Activated B cell treated with CpG ODN at 0.5 μM for 24 hours (primary cell): ENCODE measurements at regions not wholly inside any gene's neighbourhood (a gene's known extent, or its start where the extent isn't known, plus 50 kb on each side); places are given as distances from the start of the nearest gene placed in this dataset.
"Not testable (repeated sequence)": the region's sequence is repeated elsewhere in the genome, so short reads cannot be mapped to it uniquely, and the experiment has no call there.

ENCODE experiments used
- ATAC-seq: fragments of 200-7000 bp; cut with Tn5 transposase; one replicate; pipeline ENCODE4 v1.10.0; 2021; ENCODE audit warnings: low read depth, mild to moderate bottlenecking, moderate library complexity
- CTCF ChIA-PET: fragments of 350-600 bp; sonication (Branson Sonifier 250); formaldehyde crosslinking; loops from one replicate; lab custom pipeline; 2021; ENCODE audit warnings: antibody characterized with exemption; lab: Charles Lee
- POLR2A ChIA-PET: fragments of 350-600 bp; sonication (Branson Sonifier 250); formaldehyde crosslinking; loops from one replicate; lab custom pipeline; 2021; ENCODE audit warnings: antibody characterized with exemption; lab: Charles Lee
- DNase-seq: peaks from one replicate; pipeline ENCODE4 v3.0.0; 2022
- H3K27ac Mint-ChIP-seq: one replicate; pipeline ENCODE4 v1.8.0; 2020; ENCODE audit warnings: mixed read lengths
- H3K27me3 Mint-ChIP-seq: one replicate; pipeline ENCODE4 v1.8.0; 2021; ENCODE audit warnings: mixed read lengths
- H3K36me3 Mint-ChIP-seq: one replicate; pipeline ENCODE4 v1.8.0; 2021; ENCODE audit warnings: low read depth, mixed read lengths
- H3K4me1 Mint-ChIP-seq: one replicate; pipeline ENCODE4 v1.8.0; 2021; ENCODE audit warnings: mixed read lengths
- H3K4me3 Mint-ChIP-seq: one replicate; pipeline ENCODE4 v1.8.0; 2020; ENCODE audit warnings: mild to moderate bottlenecking, mixed read lengths
- H3K9me3 Mint-ChIP-seq: one replicate; pipeline ENCODE4 v1.8.0; 2020; ENCODE audit warnings: mixed read lengths
- CTCF ChIP-seq: fragments of 200-600 bp; IDR thresholded peaks from one replicate; pipeline ENCODE4 v1.8.0; 2022; ENCODE audit warnings: antibody characterized with exemption, mild to moderate bottlenecking
- intact Hi-C: fragments of 100-400 bp; cut with micrococcal nuclease; formaldehyde crosslinking; loops from one replicate; pipeline ENCODE4 v1.15.1; 2024

- peaks cover 25% of the 10 kb centered on the region for H3K27me3 Mint-ChIP-seq
Observed at GRCh38 chr6:26749126-26749758, 89.7 kb upstream of the ZNF322 start.

GRCh38 chr6:26749759-26750126 is 90.2 kb upstream of the ZNF322 start:
- not testable (repeated sequence) for ATAC-seq, H3K4me3 Mint-ChIP-seq, H3K27ac Mint-ChIP-seq

More at GRCh38 chr6:26749126-26749758, 89.7 kb upstream of the ZNF322 start:
- POLR2A ChIA-PET, H3K4me1 Mint-ChIP-seq, ATAC-seq, DNase-seq, intact Hi-C loops, H3K4me3 Mint-ChIP-seq, H3K27ac Mint-ChIP-seq, H3K36me3 Mint-ChIP-seq, H3K9me3 Mint-ChIP-seq, CTCF ChIA-PET: not testable (repeated sequence)

GRCh38 chr6:26754212-26754611 is 94.7 kb upstream of the ZNF322 start:
- Mint-ChIP-seq H3K4me1 (no peaks in the 10 kb centered on the region), H3K9me3 (no peaks in the 10 kb centered on the region), H3K27ac (no peak overlapping the region), H3K4me3 (no peak overlapping the region), H3K27me3 (peaks cover 14% of the 10 kb centered on the region), H3K36me3 (no peaks in the 10 kb centered on the region)
- TF ChIP-seq CTCF = no peak
- POLR2A ChIA-PET = no interaction called here
- intact Hi-C loops = no loop called here
- DNase-seq (no peak), ATAC-seq (no peak)
- CTCF ChIA-PET = no interaction called here

More at GRCh38 chr6:26749759-26750126, 90.2 kb upstream of the ZNF322 start:
- CTCF ChIA-PET, H3K36me3 Mint-ChIP-seq, intact Hi-C loops, H3K4me1 Mint-ChIP-seq, DNase-seq, POLR2A ChIA-PET, H3K9me3 Mint-ChIP-seq: not testable (repeated sequence)
- peaks cover 20% of the 10 kb centered on the region for H3K27me3 Mint-ChIP-seq

- H3K9me3 Mint-ChIP-seq, intact Hi-C loops, H3K4me3 Mint-ChIP-seq, ATAC-seq, H3K4me1 Mint-ChIP-seq, H3K27ac Mint-ChIP-seq, DNase-seq, H3K36me3 Mint-ChIP-seq, CTCF ChIA-PET, POLR2A ChIA-PET: not testable (repeated sequence)
- H3K27me3 Mint-ChIP-seq = peaks cover 14% of the 10 kb centered on the region
Observed at GRCh38 chr6:26754801-26755200, 95.3 kb upstream of the ZNF322 start.

GRCh38 chr6:26756067-26756805 is 96.7 kb upstream of the ZNF322 start:
- DNase-seq, CTCF ChIA-PET, H3K4me1 Mint-ChIP-seq, intact Hi-C loops, POLR2A ChIA-PET, H3K36me3 Mint-ChIP-seq, H3K4me3 Mint-ChIP-seq, ATAC-seq, H3K27ac Mint-ChIP-seq, H3K9me3 Mint-ChIP-seq: not testable (repeated sequence)
- H3K27me3 Mint-ChIP-seq = peaks cover 14% of the 10 kb centered on the region

GRCh38 chr6:26766203-26766902 is 106.8 kb upstream of the ZNF322 start:
- H3K9me3 Mint-ChIP-seq, ATAC-seq, DNase-seq, H3K4me1 Mint-ChIP-seq, H3K27ac Mint-ChIP-seq, H3K27me3 Mint-ChIP-seq, H3K4me3 Mint-ChIP-seq, POLR2A ChIA-PET, intact Hi-C loops, H3K36me3 Mint-ChIP-seq, CTCF ChIA-PET: not testable (repeated sequence)

GRCh38 chr6:26770941-26771666 is 111.6 kb upstream of the ZNF322 start:
- ATAC-seq, H3K27ac Mint-ChIP-seq, H3K4me3 Mint-ChIP-seq, intact Hi-C loops, DNase-seq, POLR2A ChIA-PET, H3K27me3 Mint-ChIP-seq, H3K9me3 Mint-ChIP-seq, H3K4me1 Mint-ChIP-seq, H3K36me3 Mint-ChIP-seq, CTCF ChIA-PET: not testable (repeated sequence)

- DNase-seq, CTCF ChIA-PET, H3K27ac Mint-ChIP-seq, H3K9me3 Mint-ChIP-seq, intact Hi-C loops, H3K4me1 Mint-ChIP-seq, H3K4me3 Mint-ChIP-seq, POLR2A ChIA-PET, ATAC-seq, H3K27me3 Mint-ChIP-seq, H3K36me3 Mint-ChIP-seq: not testable (repeated sequence)
Observed at GRCh38 chr6:26773414-26773813, 113.9 kb upstream of the ZNF322 start.

- intact Hi-C loops, H3K4me3 Mint-ChIP-seq, H3K27me3 Mint-ChIP-seq, H3K27ac Mint-ChIP-seq, DNase-seq, H3K9me3 Mint-ChIP-seq, H3K4me1 Mint-ChIP-seq, POLR2A ChIA-PET, ATAC-seq, CTCF ChIA-PET, H3K36me3 Mint-ChIP-seq: not testable (repeated sequence)
Observed at GRCh38 chr6:26780563-26780962, 121.0 kb upstream of the ZNF322 start.

- intact Hi-C loops, ATAC-seq, POLR2A ChIA-PET, H3K36me3 Mint-ChIP-seq, H3K27ac Mint-ChIP-seq, H3K27me3 Mint-ChIP-seq, H3K9me3 Mint-ChIP-seq, H3K4me1 Mint-ChIP-seq, CTCF ChIA-PET, DNase-seq, H3K4me3 Mint-ChIP-seq: not testable (repeated sequence)
Observed at GRCh38 chr6:26795474-26796307, 136.1 kb upstream of the ZNF322 start.
